Esophagus (tissue), 2 donors: ENCODE measurements at regions not wholly inside any gene's neighbourhood (a gene's known extent, or its start where the extent isn't known, plus 50 kb on each side); places are given as distances from the start of the nearest gene placed in this dataset.
"Not testable (repeated sequence)": the region's sequence is repeated elsewhere in the genome, so short reads cannot be mapped to it uniquely, and the experiment has no call there.

Experiments
- H3K27ac ChIP-seq, 2 donors: one replicate each; pipeline ENCODE4 v1.5.1; 2013; ENCODE audit warnings: low read depth in 2 of 2, mild to moderate bottlenecking in 2 of 2, inconsistent platforms in 1 of 2, low read length in 1 of 2, moderate library complexity in 1 of 2
- H3K27me3 ChIP-seq, 2 donors: one replicate each; pipeline ENCODE4 v1.6.1; 2013; ENCODE audit warnings: low read length in 2 of 2, control low read depth in 1 of 2, mild to moderate bottlenecking in 1 of 2; ENCODE audit not compliant: insufficient read depth in 2 of 2, control insufficient read depth in 1 of 2
- H3K36me3 ChIP-seq, 2 donors: one replicate each; pipeline ENCODE4 v1.6.1; 2013; ENCODE audit warnings: low read length in 1 of 2; ENCODE audit not compliant: control insufficient read depth in 2 of 2, insufficient read depth in 2 of 2
- H3K4me1 ChIP-seq, 2 donors: one replicate each; pipeline ENCODE4 v1.6.1; 2013; ENCODE audit warnings: low read length in 1 of 2; ENCODE audit not compliant: control insufficient read depth in 2 of 2, insufficient read depth in 2 of 2
- H3K4me3 ChIP-seq, 2 donors: one replicate each; pipeline ENCODE4 v1.5.1; 2013; ENCODE audit warnings: low read length in 2 of 2, mild to moderate bottlenecking in 2 of 2, low read depth in 1 of 2, moderate library complexity in 1 of 2
- H3K9me3 ChIP-seq, 2 donors: one replicate each; pipeline ENCODE4 v1.6.1; 2013; ENCODE audit warnings: mild to moderate bottlenecking in 2 of 2, low read depth in 1 of 2, low read length in 1 of 2, moderate library complexity in 1 of 2; ENCODE audit not compliant: control insufficient read depth in 2 of 2, insufficient read depth in 1 of 2
- WGBS, 2 donors: extraction: QIAGEN DNeasy Blood & Tissue Kit; methylation state at CpG; one replicate each; pipeline ENCODE4 v1.1.7; 2013; 5-methylcytosine and 5-hydroxymethylcytosine counted together
- donor health status: healthy with polysubstance abuse.
- donor health status: Bipolar disorder and iron deficiency.

DNA sequence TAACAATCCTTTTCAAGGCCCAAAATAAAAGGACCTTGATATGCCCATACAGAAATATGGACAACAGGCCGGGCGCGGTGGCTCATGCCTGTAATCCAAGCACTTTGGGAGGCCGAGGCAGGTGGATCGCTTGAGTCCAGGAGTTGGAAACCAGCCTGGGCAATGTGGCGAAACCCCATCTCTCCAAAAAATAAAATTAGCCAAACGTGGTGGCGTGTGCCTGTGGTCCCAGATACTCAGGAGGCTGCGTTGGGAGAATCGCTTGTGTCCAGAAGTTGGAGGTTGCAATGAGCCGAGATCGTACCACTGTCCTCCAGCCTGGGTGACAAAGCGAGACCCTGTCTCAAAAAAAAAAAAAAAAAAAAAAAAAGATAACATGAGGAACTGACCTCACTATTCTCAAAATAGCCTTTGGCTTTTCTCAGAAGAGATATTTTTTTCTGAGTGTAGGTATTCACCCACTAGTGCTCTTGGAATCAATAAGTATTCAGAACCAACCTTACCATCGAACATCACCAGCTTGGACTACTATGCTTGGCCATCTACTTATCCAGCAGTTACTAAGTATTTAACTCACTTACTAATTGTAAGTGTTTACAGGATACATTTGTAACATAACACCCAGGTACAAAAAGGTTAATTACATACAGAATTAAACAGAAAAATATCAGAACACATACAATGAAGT is 99.2 kb downstream of the OR2B2 start:
- 89 to 92% methylated on average over 14 of the region's 14 CpGs for WGBS, 2 donors
- Histone ChIP-seq H3K27me3 (peaks cover 0 to 2% of the 10 kb centered on the region in 2 donors), H3K4me1 (peaks cover 0 to 3% of the 10 kb centered on the region in 2 donors)

DNA sequence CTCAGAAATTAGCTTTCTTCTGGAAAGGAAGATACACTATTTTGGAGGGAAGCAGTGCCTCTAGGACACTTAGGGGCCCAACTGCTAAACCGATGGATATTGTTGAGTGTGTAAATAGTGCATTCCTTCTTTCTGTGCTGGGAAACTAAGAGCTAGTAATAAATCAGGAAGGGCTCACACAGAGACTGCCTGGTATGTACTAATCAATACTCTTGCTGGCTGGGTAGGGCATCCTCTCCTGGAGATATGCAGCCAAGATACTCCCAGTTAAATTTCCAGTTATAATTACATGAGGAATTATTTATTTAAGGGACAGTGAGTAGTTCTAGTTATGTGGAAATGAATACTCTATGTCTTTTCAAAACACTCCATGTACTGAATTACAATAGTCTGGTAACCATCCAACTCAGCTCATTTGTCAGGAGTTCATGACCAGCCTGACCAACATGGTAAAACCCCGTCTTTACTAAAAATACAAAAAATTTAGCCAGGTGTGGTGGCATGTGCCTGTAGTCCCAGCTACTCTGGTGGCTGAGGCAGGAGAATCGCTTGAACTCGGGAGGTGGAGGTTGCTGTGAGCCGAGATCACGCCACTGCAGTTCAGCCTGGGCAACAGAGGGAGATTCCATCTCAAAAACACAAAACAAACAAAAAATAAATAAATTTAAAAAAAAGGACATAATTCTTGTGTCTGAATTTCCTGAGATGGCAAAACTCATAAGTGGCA is 100.0 kb downstream of the OR2B2 start:
- Histone ChIP-seq H3K27ac (no peak overlapping the region), H3K4me3 (no peak overlapping the region), H3K27me3 (peaks cover 0 to 2% of the 10 kb centered on the region in 2 donors), H3K9me3 (no peaks in the 10 kb centered on the region), H3K36me3 (no peaks in the 10 kb centered on the region), H3K4me1 (peaks cover 0 to 3% of the 10 kb centered on the region in 2 donors)
- WGBS, 2 donors: 78 to 85% methylated on average over 6 of the region's 6 CpGs

More for the DNA sequence above, 99.2 kb downstream of the OR2B2 start:
- Histone ChIP-seq H3K4me3 (no peak overlapping the region), H3K27ac (no peak overlapping the region), H3K9me3 (no peaks in the 10 kb centered on the region), H3K36me3 (no peaks in the 10 kb centered on the region)

DNA sequence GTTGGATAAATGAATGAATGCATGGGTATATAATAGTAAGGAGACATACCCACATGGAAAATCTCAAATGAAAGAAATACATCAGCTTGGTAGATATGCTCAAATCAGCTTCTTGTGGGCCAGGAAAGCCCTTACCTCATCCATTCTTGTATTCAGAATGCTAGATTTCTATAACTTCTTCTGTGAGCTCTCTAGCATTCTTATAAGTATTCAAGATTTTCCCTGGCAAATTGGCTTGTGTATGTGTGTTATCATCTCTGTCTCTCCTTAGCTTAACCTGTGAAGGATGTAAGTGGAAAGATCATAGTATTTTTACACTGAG is 100.8 kb downstream of the OR2B2 start:
- Histone ChIP-seq H3K4me1 (peaks cover 3 to 7% of the 10 kb centered on the region in 2 donors), H3K36me3 (no peaks in the 10 kb centered on the region), H3K4me3 (no peak overlapping the region), H3K27me3 (peaks cover 0 to 2% of the 10 kb centered on the region in 2 donors), H3K9me3 (no peaks in the 10 kb centered on the region), H3K27ac (no peak overlapping the region)

DNA sequence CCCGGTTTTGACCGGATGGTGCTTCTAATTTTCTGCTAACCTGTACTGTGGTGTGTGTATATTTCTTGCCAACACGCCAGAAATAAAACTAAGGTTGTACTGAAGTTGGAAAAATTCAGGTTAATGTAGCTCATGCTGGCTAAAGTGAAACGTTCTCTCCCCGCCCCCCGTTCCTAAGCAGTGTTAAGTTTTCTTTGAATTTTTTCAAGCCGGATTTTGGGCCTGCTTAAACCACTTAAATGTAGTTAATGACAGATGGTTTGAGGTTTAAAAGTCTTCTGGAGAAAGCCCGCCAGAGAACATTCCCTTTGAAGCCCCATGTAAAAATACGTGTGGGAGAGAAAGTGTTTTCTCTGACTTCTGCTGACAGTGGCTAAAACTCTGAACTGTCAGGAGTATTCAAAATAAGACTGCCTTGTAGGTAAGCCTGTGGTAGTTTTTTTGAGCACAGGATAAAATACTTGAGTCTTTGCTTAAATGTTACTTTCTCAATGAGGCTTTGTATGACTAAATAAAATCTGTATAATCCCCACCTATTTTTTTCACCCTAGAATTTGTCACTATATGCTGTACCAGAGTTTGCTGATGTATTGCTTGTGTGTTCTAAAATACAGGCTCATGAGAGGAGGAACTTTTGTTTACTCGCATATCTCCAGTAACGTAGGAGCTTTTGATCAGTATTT is 101.3 kb downstream of the OR2B2 start:
- H3K4me1 ChIP-seq: peaks cover 3 to 7% of the 10 kb centered on the region in 2 donors
- H3K36me3 ChIP-seq: no peaks in the 10 kb centered on the region
- no peaks in the 10 kb centered on the region for H3K9me3 ChIP-seq
- 20 to 21% methylated on average over 11 of the region's 11 CpGs for WGBS, 2 donors
- peak overlapping the region; percentile 57 to 80 for H3K4me3 ChIP-seq
- peaks cover 0 to under 1% of the 10 kb centered on the region in 2 donors for H3K27me3 ChIP-seq
- peak overlapping the region; percentile 94 to 100 for H3K27ac ChIP-seq

DNA sequence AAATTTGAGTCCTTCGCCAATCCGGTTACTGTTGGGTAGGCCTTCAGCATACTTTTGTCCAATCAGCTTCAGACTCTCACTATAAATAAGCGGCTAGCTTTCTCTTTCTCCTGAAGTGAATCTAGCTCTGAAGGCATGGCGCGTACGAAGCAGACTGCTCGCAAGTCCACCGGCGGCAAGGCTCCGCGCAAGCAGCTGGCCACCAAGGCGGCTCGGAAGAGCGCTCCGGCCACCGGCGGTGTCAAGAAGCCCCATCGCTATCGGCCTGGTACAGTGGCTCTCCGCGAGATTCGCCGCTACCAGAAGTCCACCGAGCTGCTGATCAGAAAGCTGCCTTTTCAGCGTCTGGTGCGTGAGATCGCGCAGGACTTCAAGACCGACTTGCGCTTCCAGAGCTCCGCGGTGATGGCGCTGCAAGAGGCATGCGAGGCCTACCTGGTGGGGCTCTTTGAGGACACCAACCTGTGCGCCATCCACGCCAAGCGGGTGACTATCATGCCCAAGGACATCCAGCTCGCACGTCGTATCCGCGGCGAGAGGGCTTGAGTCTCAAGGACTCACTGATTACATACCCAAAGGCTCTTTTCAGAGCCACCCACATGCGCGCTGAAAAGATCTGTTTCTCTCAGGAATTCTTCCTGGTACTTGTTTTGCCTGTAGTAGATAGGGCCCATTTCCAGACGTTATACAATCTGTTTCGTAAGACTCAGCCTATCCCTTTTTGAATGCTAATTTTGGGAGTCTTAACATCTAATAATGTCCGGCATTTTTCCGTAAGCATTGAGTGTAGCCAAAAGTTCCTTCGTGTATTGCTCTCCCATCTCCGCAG is 102.0 kb downstream of the OR2B2 start:
- Histone ChIP-seq H3K9me3 (no peaks in the 10 kb centered on the region), H3K4me1 (peaks cover 3 to 7% of the 10 kb centered on the region in 2 donors), H3K27me3 (no peaks in the 10 kb centered on the region), H3K27ac (peak overlapping the region; percentile 94 to 100), H3K4me3 (peak overlapping the region; percentile 57 to 80), H3K36me3 (no peaks in the 10 kb centered on the region)
- WGBS, 2 donors: 1 to 2% methylated on average over 51 of the region's 51 CpGs

DNA sequence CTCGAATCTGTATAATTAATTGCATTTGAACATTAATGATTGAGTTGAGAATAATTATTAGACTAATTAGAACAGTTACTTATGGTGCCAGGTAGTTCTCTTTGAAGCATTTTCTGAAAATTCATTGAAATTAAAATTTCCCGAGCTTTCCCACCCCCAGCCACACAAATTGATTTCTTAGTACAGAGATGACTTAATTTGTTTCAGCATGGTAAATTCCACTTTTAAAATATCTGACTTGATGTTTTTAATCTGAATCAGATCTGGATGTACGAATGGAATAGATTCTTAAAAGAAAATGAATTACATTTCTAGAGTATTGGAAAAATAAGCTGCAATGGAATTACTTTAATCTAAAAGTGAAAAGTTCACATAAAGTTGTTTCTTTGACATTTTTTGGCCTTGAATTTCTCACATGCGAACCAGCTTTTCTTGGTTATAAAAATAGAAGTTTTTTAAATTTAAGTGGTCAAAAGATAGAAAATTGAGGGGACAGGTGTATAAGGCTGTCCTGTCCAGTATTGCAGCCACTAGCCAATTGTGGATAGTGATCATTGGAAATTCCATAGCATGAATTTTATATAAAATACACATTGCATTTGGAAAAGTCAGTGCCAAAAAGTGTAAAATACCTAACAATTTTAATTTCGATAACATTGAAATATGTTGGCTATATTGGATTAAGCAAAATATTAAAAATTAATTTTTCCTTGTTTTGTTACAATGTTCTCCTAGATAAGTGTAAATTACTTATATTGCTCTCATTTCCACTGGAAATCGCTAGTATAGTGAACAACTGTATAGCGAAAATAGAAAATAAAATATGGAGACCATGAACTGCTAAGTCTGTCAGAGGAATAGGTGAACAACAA is 102.9 kb downstream of the OR2B2 start:
- no peaks in the 10 kb centered on the region for H3K9me3 ChIP-seq
- H3K4me3 ChIP-seq: peak overlapping the region in 1 of 2 donors; percentile 80
- no peaks in the 10 kb centered on the region for H3K27me3 ChIP-seq
- H3K36me3 ChIP-seq: no peaks in the 10 kb centered on the region
- peak overlapping the region in 1 of 2 donors; percentile 94 for H3K27ac ChIP-seq
- 15 to 18% methylated on average over 7 of the region's 7 CpGs for WGBS, 2 donors
- H3K4me1 ChIP-seq: peaks cover 3 to 7% of the 10 kb centered on the region in 2 donors

DNA sequence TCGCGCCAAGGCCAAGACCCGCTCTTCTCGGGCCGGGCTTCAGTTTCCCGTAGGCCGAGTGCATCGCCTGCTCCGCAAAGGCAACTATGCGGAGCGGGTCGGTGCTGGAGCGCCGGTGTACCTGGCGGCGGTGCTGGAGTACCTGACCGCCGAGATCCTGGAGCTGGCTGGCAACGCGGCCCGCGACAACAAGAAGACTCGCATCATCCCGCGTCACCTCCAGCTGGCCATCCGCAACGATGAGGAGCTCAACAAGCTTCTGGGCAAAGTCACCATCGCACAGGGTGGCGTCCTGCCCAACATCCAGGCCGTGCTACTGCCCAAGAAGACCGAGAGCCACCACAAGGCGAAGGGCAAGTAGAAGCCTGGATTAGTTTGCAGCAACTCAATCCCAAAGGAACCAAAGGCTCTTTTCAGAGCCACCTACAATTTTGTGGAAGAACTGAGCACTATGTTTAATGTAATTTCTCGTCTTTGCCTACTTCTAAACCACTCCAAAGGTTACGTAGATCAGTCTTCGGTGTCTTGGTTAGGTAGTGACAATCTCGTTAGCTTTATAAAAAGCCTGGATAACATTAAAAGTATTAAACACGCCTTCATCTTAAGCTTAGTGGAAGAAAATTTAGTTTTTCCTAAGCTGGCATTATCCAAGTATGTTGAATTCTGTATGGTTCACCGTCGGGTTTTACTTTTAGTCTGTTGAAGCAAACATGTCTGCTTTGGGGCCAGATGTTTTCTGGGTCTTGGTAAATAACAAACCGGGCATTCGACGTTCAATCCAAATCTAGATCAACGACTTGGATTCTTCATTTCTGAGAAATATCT is 103.7 kb downstream of the OR2B2 start:
- Histone ChIP-seq H3K27ac (peak overlapping the region; percentile 84 to 91), H3K4me3 (peak overlapping the region; percentile 58 to 59)
- whole genome bisulfite sequencing, 2 donors: 6% methylated on average over 22 to 26 of the region's 43 CpGs
- not testable (repeated sequence) for H3K27me3 ChIP-seq, H3K9me3 ChIP-seq, H3K4me1 ChIP-seq, H3K36me3 ChIP-seq

DNA sequence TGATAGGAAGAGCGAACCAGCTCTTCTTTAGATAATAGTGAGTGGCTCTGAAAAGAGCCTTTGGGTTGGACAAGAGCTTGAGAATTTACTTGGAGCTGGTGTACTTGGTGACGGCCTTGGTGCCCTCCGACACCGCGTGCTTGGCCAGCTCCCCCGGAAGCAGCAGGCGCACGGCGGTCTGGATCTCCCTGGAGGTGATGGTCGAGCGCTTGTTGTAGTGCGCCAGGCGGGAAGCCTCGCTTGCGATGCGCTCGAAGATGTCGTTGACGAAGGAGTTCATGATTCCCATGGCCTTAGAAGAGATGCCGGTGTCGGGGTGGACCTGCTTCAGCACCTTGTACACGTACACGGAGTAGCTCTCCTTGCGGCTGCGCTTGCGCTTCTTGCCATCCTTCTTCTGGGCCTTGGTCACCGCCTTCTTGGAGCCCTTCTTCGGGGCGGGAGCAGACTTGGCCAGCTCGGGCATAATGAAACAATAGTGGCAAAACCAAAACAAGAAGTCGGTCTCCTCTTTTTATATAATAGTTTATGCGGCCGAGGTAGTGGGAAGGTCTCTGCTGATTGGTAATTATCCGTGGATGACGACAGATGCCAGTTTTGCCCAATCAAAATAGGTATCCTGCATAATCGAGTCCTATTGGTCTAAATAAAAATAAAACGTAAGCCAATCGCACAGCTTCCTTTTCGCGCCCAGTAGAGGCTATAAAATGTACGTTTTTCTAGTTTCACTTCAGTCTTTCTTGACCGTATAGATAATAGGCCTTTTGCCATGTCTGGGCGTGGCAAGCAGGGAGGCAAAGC is 104.6 kb downstream of the OR2B2 start:
- not testable (repeated sequence) for H3K27me3 ChIP-seq, H3K9me3 ChIP-seq, H3K4me1 ChIP-seq, H3K36me3 ChIP-seq
- Histone ChIP-seq H3K4me3 (peak overlapping the region; percentile 58 to 59), H3K27ac (peak overlapping the region; percentile 80 to 94)
- WGBS, 2 donors: 1% methylated on average over 43 of the region's 43 CpGs
